ENCODE measurements at regions not wholly inside any gene's neighbourhood (a gene's known extent, or its start where the extent isn't known, plus 50 kb on each side); places are given as distances from the start of the nearest gene placed in this dataset.

- TF ChIP-seq CHD2 (IDR thresholded peaks at IDR 0.05; ENCODE audit: borderline replicate concordance, low read depth, low read length) (no peak), YY1 (IDR thresholded peaks at IDR 0.05; ENCODE audit: low read depth, low read length) (no peak), NR2C2 (IDR thresholded peaks at IDR 0.05; ENCODE audit: borderline replicate concordance, control insufficient read depth, insufficient read length, low read depth) (no peak), BHLHE40 (IDR thresholded peaks at IDR 0.05; ENCODE audit: borderline replicate concordance in 1 of 2, low read depth in 2 of 2, low read length in 1 of 2) (no peak), CBX5 (IDR thresholded peaks at IDR 0.05; ENCODE audit: low read depth) (no peak), NFYB (IDR thresholded peaks at IDR 0.05; ENCODE audit: insufficient read depth, low read depth, low read length) (no peak), HDGF (IDR thresholded peaks at IDR 0.05) (no peak), CTCF (IDR thresholded peaks at IDR 0.05 in 2 of 3, conservative IDR thresholded peaks at IDR 0.05 in 1 of 3; ENCODE audit: control insufficient read depth in 2 of 3, extremely low read depth in 1 of 3, insufficient read depth in 1 of 3, low read depth in 3 of 3, low read length in 3 of 3) (no peak), SMAD5 (IDR thresholded peaks at IDR 0.05; ENCODE audit: low read depth) (no peak)
- TF ChIP-seq, protein P1, sequence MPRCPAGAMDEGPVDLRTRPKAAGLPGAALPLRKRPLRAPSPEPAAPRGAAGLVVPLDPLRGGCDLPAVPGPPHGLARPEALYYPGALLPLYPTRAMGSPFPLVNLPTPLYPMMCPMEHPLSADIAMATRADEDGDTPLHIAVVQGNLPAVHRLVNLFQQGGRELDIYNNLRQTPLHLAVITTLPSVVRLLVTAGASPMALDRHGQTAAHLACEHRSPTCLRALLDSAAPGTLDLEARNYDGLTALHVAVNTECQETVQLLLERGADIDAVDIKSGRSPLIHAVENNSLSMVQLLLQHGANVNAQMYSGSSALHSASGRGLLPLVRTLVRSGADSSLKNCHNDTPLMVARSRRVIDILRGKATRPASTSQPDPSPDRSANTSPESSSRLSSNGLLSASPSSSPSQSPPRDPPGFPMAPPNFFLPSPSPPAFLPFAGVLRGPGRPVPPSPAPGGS (IDR thresholded peaks at IDR 0.05; ENCODE audit: borderline replicate concordance, insufficient read depth, low read depth, low read length, poor library complexity, severe bottlenecking): no peak
Measured at GRCh38 chr6:126548300-126548699, 208.4 kb downstream of the CENPW start.

All from GM12878 (cell line).